ENCODE measurements at regions not wholly inside any gene's neighbourhood (a gene's known extent, or its start where the extent isn't known, plus 50 kb on each side); places are given as distances from the start of the nearest gene placed in this dataset.
"Not testable (repeated sequence)": the region's sequence is repeated elsewhere in the genome, so short reads cannot be mapped to it uniquely, and the experiment has no call there.

GRCh38 chr17:79555543-79555942 lies 55.3 kb downstream of the RBFOX3 start:
- Histone ChIP-seq H3K9ac (ENCODE audit: low read depth in 2 of 2, low read length in 2 of 2) (no peak overlapping the region), H3K4me1 (no peaks in the 10 kb centered on the region), H3K4me3 (no peak overlapping the region), H3K27ac (no peak overlapping the region), H3K36me3 (no peaks in the 10 kb centered on the region), H3K9me3 (peaks cover 6% of the 10 kb centered on the region), H3K27me3 (no peaks in the 10 kb centered on the region)
- TF ChIP-seq, protein P1, sequence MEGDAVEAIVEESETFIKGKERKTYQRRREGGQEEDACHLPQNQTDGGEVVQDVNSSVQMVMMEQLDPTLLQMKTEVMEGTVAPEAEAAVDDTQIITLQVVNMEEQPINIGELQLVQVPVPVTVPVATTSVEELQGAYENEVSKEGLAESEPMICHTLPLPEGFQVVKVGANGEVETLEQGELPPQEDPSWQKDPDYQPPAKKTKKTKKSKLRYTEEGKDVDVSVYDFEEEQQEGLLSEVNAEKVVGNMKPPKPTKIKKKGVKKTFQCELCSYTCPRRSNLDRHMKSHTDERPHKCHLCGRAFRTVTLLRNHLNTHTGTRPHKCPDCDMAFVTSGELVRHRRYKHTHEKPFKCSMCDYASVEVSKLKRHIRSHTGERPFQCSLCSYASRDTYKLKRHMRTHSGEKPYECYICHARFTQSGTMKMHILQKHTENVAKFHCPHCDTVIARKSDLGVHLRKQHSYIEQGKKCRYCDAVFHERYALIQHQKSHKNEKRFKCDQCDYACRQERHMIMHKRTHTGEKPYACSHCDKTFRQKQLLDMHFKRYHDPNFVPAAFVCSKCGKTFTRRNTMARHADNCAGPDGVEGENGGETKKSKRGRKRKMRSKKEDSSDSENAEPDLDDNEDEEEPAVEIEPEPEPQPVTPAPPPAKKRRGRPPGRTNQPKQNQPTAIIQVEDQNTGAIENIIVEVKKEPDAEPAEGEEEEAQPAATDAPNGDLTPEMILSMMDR (IDR thresholded peaks at IDR 0.05): no peak
- DNase-seq: no peak
- intact Hi-C loops (cut with DNase I): no loop called here

DNA sequence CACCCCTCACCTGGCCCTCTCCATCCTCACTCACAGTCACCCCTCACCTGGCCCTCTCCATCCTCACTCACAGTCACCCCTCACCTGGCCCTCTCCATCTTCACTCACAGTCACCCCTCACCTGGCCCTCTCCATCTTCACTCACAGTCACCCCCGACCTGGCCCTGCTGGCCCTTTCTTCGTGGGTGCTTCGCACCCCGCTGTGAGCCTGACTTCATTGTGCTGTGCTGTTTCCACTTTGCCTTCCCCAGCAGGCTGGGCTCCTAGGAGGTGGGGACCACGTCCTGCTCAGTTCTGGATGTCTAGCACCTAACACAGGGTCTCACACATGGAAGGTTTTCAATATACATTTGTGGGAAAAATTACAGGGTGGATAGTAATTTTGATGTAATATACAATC lies 56.5 kb downstream of the RBFOX3 start:
- H3K27ac ChIP-seq; H3K9me3 ChIP-seq; H3K4me1 ChIP-seq; H3K27me3 ChIP-seq; DNase-seq; H3K4me3 ChIP-seq; intact Hi-C loops (cut with DNase I); H3K36me3 ChIP-seq; H3K9ac ChIP-seq (ENCODE audit: low read depth in 2 of 2, low read length in 2 of 2): not testable (repeated sequence)

GRCh38 chr17:79552824-79553223 lies 58.0 kb downstream of the RBFOX3 start:
- Histone ChIP-seq H3K4me1 (no peaks in the 10 kb centered on the region), H3K9ac (ENCODE audit: low read depth in 2 of 2, low read length in 2 of 2) (no peak overlapping the region), H3K36me3 (no peaks in the 10 kb centered on the region), H3K27me3 (no peaks in the 10 kb centered on the region), H3K9me3 (peaks cover 6% of the 10 kb centered on the region), H3K27ac (no peak overlapping the region), H3K4me3 (no peak overlapping the region)
- intact Hi-C loops (cut with DNase I): no loop called here
- DNase-seq: no peak
- TF ChIP-seq, protein P1 (IDR thresholded peaks at IDR 0.05): no peak

- intact Hi-C loops (cut with DNase I): no loop called here
Observed at GRCh38 chr17:79552405-79552804, 58.4 kb downstream of the RBFOX3 start.

GRCh38 chr17:79549141-79549915 lies 61.5 kb downstream of the RBFOX3 start:
- H3K27me3 ChIP-seq: no peaks in the 10 kb centered on the region
- TF ChIP-seq, protein P1 (IDR thresholded peaks at IDR 0.05): no peak
- H3K4me1 ChIP-seq: no peaks in the 10 kb centered on the region
- no peaks in the 10 kb centered on the region for H3K36me3 ChIP-seq
- no peak overlapping the region for H3K9ac ChIP-seq (ENCODE audit: low read depth in 2 of 2, low read length in 2 of 2)
- H3K27ac ChIP-seq: no peak overlapping the region
- no peak for DNase-seq
- intact Hi-C loops (cut with DNase I): no loop called here
- peaks cover 6% of the 10 kb centered on the region for H3K9me3 ChIP-seq
- H3K4me3 ChIP-seq: no peak overlapping the region

More at GRCh38 chr17:79552405-79552804, 58.4 kb downstream of the RBFOX3 start:
- H3K9ac ChIP-seq (ENCODE audit: low read depth in 2 of 2, low read length in 2 of 2): no peak overlapping the region
- no peak for DNase-seq
- H3K4me3 ChIP-seq: no peak overlapping the region
- H3K4me1 ChIP-seq: no peaks in the 10 kb centered on the region
- no peaks in the 10 kb centered on the region for H3K36me3 ChIP-seq
- H3K9me3 ChIP-seq: peaks cover 6% of the 10 kb centered on the region
- H3K27me3 ChIP-seq: no peaks in the 10 kb centered on the region
- TF ChIP-seq, protein P1 (IDR thresholded peaks at IDR 0.05): no peak
- H3K27ac ChIP-seq: no peak overlapping the region

DNA sequence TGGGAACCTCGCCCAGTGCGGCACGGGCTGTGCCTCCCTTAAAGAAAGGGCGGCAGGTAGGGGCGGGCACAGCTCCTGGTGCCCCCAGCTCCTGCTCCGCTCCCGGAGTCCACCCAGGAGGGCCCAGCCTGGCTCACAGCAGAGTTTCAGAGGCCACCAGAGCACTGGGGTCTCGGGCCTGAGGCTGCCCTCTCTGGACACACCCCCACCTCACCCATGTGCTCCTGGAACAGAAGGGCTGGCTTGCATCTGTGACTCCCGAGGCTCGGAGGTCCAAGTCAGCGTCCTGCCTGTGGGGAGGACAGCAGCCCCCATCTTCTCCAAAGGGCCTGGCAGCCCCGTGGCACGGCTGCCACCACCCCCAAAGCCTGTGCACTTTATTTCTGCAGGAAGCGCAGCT lies 62.7 kb downstream of the RBFOX3 start:
- TF ChIP-seq, protein P1 (IDR thresholded peaks at IDR 0.05): no peak
- no peaks in the 10 kb centered on the region for H3K36me3 ChIP-seq
- H3K9ac ChIP-seq (ENCODE audit: low read depth in 2 of 2, low read length in 2 of 2): no peak overlapping the region
- H3K27me3 ChIP-seq: no peaks in the 10 kb centered on the region
- no peak overlapping the region for H3K27ac ChIP-seq
- no peak overlapping the region for H3K4me3 ChIP-seq
- H3K4me1 ChIP-seq: no peaks in the 10 kb centered on the region
- intact Hi-C loops (cut with DNase I): no loop called here
- no peak for DNase-seq
- H3K9me3 ChIP-seq: peaks cover 6% of the 10 kb centered on the region
